Astrocyte (in vitro differentiated cells and primary cell): ENCODE measurements at regions not wholly inside any gene's neighbourhood (a gene's known extent, or its start where the extent isn't known, plus 50 kb on each side); places are given as distances from the start of the nearest gene placed in this dataset.

ENCODE experiments used
- DNase-seq: peaks from one replicate; pipeline ENCODE4 v3.0.0-alpha.2; 2010; ENCODE audit warnings: low read depth
- FAIRE-seq: peaks from 2 replicates; lab custom pipeline; 2011; peaks lifted over from hg19 to GRCh38; lab: Jason Lieb, UNC
- H2AFZ ChIP-seq: 2 replicates; pipeline ENCODE4 v1.6.0; 2012; ENCODE audit warnings: low read depth, low read length, inconsistent platforms
- H3K27ac ChIP-seq: 2 replicates; pipeline ENCODE4 v1.5.1; 2011; ENCODE audit warnings: low read depth, low read length, inconsistent platforms
- H3K27me3 ChIP-seq: 2 replicates; pipeline ENCODE4 v1.6.0; 2011; ENCODE audit warnings: low read length, inconsistent platforms; ENCODE audit not compliant: insufficient read depth
- H3K36me3 ChIP-seq: 2 replicates; pipeline ENCODE4 v1.5.1; 2011; ENCODE audit warnings: low read length, inconsistent platforms; ENCODE audit not compliant: insufficient read depth
- H3K4me1 ChIP-seq: 2 replicates; pipeline ENCODE4 v1.5.1; 2011; ENCODE audit warnings: low read length, inconsistent platforms; ENCODE audit not compliant: insufficient read depth
- H3K4me2 ChIP-seq: 2 replicates; pipeline ENCODE4 v1.6.0; 2012; ENCODE audit warnings: low read length, inconsistent platforms
- H3K4me3 ChIP-seq: 2 replicates; pipeline ENCODE4 v1.5.1; 2011; ENCODE audit warnings: low read depth, mild to moderate bottlenecking, low read length, inconsistent platforms; ENCODE audit not compliant: insufficient read depth
- H3K79me2 ChIP-seq: 2 replicates; pipeline ENCODE4 v1.6.0; 2012; ENCODE audit warnings: mild to moderate bottlenecking, low read length, inconsistent platforms; ENCODE audit not compliant: insufficient read depth
- H3K9ac ChIP-seq: 2 replicates; pipeline ENCODE4 v1.6.0; 2012; ENCODE audit warnings: mild to moderate bottlenecking, low read length, inconsistent platforms
- H3K9me3 ChIP-seq: 2 replicates; pipeline ENCODE4 v1.5.1; 2012; ENCODE audit warnings: low read depth, mild to moderate bottlenecking, low read length, inconsistent platforms; ENCODE audit not compliant: insufficient read depth
- H4K20me1 ChIP-seq: 2 replicates; pipeline ENCODE4 v1.6.0; 2012; ENCODE audit warnings: low read length, inconsistent platforms; ENCODE audit not compliant: insufficient read depth
- H3K27ac Mint-ChIP-seq: one replicate; pipeline ENCODE4 v1.8.0; 2021; ENCODE audit warnings: mild to moderate bottlenecking, mixed read lengths; ENCODE audit not compliant: unreplicated experiment
- H3K27me3 Mint-ChIP-seq: one replicate; pipeline ENCODE4 v1.8.0; 2021; ENCODE audit warnings: low read depth, mixed read lengths; ENCODE audit not compliant: unreplicated experiment
- H3K36me3 Mint-ChIP-seq: one replicate; pipeline ENCODE4 v1.8.0; 2021; ENCODE audit warnings: low read depth, mixed read lengths; ENCODE audit not compliant: unreplicated experiment
- H3K4me1 Mint-ChIP-seq: one replicate; pipeline ENCODE4 v1.8.0; 2021; ENCODE audit warnings: low read depth, mixed read lengths; ENCODE audit not compliant: unreplicated experiment
- H3K4me3 Mint-ChIP-seq: one replicate; pipeline ENCODE4 v1.8.0; 2021; ENCODE audit warnings: mild to moderate bottlenecking, moderate library complexity, mixed read lengths; ENCODE audit not compliant: unreplicated experiment
- H3K9me3 Mint-ChIP-seq: one replicate; pipeline ENCODE4 v1.8.0; 2021; ENCODE audit warnings: mild to moderate bottlenecking, mixed read lengths; ENCODE audit not compliant: unreplicated experiment
- EZH2 ChIP-seq: IDR thresholded peaks from 2 replicates; pipeline ENCODE4 v1.6.1; 2012; ENCODE audit warnings: mild to moderate bottlenecking, low read length, inconsistent platforms; ENCODE audit not compliant: insufficient read depth
- TF ChIP-seq, protein P1 (sequence below): IDR thresholded peaks from 2 replicates; pipeline ENCODE4 v1.5.1; 2011; ENCODE audit warnings: low read depth, mild to moderate bottlenecking, inconsistent platforms, low read length, moderate library complexity; ENCODE audit not compliant: insufficient read depth

DNA sequence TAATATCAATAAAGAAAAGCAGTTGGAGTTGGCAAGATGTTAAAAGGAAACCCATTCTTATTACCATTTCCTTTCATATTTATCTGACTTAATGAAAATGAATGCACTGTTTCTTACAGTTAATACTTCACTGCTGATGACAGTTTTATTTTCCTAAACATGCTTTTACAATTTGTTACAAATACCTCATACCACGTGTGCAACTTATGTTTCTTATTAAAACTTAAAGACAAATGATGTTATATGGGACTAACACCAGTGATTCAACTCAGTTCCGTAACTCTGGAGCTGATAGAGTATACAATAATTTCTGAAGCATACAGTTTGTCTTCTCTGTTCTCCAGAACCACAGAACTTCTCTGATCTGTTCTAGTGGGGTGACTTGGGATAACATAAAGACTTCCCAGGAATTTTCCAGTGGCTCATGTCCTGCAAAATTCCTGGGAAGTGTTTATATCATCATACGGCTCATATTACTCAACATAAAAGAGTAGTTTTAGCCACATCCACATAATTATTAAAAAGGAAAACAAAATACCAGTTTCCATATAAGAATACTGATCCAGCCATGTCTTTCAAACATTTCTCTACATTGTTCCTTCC is 1259.0 kb upstream of the C9orf72 start:
- no peaks in the 10 kb centered on the region for H3K36me3 ChIP-seq
- no peak overlapping the region for H3K4me3 ChIP-seq
- no peak overlapping the region for H3K4me3 Mint-ChIP-seq
- H3K79me2 ChIP-seq = no peaks in the 10 kb centered on the region
- no peak overlapping the region for H3K27ac Mint-ChIP-seq
- DNase-seq (no peak), FAIRE-seq (no peak)
- H3K27me3 Mint-ChIP-seq = no peaks in the 10 kb centered on the region
- no peaks in the 10 kb centered on the region for H3K4me1 ChIP-seq
- H3K27ac ChIP-seq = no peak overlapping the region
- no peaks in the 10 kb centered on the region for H3K36me3 Mint-ChIP-seq
- H3K4me2 ChIP-seq = no peak overlapping the region
- TF ChIP-seq, protein P1, sequence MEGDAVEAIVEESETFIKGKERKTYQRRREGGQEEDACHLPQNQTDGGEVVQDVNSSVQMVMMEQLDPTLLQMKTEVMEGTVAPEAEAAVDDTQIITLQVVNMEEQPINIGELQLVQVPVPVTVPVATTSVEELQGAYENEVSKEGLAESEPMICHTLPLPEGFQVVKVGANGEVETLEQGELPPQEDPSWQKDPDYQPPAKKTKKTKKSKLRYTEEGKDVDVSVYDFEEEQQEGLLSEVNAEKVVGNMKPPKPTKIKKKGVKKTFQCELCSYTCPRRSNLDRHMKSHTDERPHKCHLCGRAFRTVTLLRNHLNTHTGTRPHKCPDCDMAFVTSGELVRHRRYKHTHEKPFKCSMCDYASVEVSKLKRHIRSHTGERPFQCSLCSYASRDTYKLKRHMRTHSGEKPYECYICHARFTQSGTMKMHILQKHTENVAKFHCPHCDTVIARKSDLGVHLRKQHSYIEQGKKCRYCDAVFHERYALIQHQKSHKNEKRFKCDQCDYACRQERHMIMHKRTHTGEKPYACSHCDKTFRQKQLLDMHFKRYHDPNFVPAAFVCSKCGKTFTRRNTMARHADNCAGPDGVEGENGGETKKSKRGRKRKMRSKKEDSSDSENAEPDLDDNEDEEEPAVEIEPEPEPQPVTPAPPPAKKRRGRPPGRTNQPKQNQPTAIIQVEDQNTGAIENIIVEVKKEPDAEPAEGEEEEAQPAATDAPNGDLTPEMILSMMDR = no peak
- no peak for TF ChIP-seq EZH2
- no peaks in the 10 kb centered on the region for H3K27me3 ChIP-seq
- no peaks in the 10 kb centered on the region for H4K20me1 ChIP-seq
- no peaks in the 10 kb centered on the region for H3K4me1 Mint-ChIP-seq
- H3K9ac ChIP-seq = no peak overlapping the region
- no peak overlapping the region for H2AFZ ChIP-seq
- H3K9me3 Mint-ChIP-seq = peaks cover 1% of the 10 kb centered on the region
- no peaks in the 10 kb centered on the region for H3K9me3 ChIP-seq

DNA sequence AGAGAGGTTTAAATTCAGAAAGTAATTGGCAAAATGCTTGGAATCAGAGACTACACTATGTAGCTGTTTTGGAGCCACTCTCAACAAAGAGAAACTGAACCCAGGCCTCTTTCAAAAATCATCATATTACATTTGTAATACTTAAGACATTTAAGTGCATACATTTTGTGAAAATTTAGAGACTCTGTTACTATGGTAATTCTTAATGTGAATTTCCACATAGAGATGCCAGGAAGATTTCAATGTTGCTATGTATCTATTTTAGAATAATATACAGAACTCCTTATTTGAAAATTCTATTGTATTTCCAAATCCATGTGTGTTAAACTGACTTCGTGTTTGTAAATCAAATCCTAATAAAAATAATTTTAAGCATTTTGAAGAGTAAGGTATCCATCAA is 1260.9 kb upstream of the C9orf72 start:
- Histone ChIP-seq H3K4me2 (no peak overlapping the region), H3K27ac (no peak overlapping the region), H3K36me3 (no peaks in the 10 kb centered on the region), H3K4me1 (no peaks in the 10 kb centered on the region), H3K27me3 (no peaks in the 10 kb centered on the region), H3K4me3 (no peak overlapping the region), H2AFZ (no peak overlapping the region), H3K9me3 (peaks cover 2% of the 10 kb centered on the region), H3K79me2 (no peaks in the 10 kb centered on the region), H4K20me1 (no peaks in the 10 kb centered on the region), H3K9ac (no peak overlapping the region)
- no peak for FAIRE-seq
- Mint-ChIP-seq H3K4me3 (no peak overlapping the region), H3K4me1 (no peaks in the 10 kb centered on the region), H3K36me3 (no peaks in the 10 kb centered on the region), H3K9me3 (peaks cover 4% of the 10 kb centered on the region), H3K27ac (no peak overlapping the region), H3K27me3 (no peaks in the 10 kb centered on the region)
- TF ChIP-seq EZH2 = no peak
- TF ChIP-seq, protein P1 = no peak
- DNase-seq = no peak

DNA sequence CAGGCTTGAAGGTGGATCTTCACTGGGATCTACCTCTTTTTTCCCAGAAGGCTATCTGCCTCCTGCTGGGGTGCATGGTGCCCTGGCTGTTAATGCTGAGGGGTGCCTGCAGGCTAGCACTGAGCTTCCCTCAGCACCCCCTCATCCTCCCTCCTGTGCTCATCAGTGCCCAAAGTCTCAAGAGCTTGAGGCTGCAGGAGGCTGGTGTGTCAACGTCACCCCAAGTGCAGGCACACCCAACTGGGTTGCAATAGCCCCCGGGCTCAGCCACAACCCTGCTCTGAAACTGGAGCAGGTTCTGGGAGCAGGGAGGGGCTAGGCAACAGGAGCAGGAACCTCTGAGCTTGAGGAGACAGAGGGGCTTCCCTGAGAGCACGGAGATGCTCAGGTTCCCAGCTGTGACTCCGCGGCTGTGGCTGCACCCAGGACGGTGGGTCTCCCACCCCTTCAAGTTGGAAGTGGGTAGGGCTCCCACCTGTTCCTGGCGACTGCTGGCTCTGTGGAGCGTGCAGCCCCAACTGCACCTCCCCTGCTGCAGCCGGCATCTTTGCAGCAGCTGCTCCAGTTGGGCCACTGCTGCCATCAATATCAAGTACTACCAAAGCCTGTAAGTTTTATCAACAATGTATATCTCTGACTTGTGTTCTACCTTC is 1266.6 kb upstream of the C9orf72 start:
- Histone ChIP-seq H3K9me3 (peaks cover 5% of the 10 kb centered on the region), H3K27me3 (no peaks in the 10 kb centered on the region), H4K20me1 (no peaks in the 10 kb centered on the region), H2AFZ (no peak overlapping the region), H3K27ac (no peak overlapping the region), H3K4me2 (no peak overlapping the region), H3K4me1 (no peaks in the 10 kb centered on the region), H3K36me3 (no peaks in the 10 kb centered on the region), H3K79me2 (no peaks in the 10 kb centered on the region), H3K4me3 (no peak overlapping the region), H3K9ac (no peak overlapping the region)
- TF ChIP-seq, protein P1 = no peak
- TF ChIP-seq EZH2 = no peak
- H3K9me3 Mint-ChIP-seq = peaks cover 7% of the 10 kb centered on the region
- peaks cover 5% of the 10 kb centered on the region for H3K4me1 Mint-ChIP-seq
- no peak overlapping the region for H3K4me3 Mint-ChIP-seq
- H3K27me3 Mint-ChIP-seq = no peaks in the 10 kb centered on the region
- DNase-seq (no peak), FAIRE-seq (no peak)
- H3K27ac Mint-ChIP-seq = no peak overlapping the region
- H3K36me3 Mint-ChIP-seq = peaks cover 3% of the 10 kb centered on the region
